Retinal pigment epithelial cell (primary cell): ENCODE measurements at regions not wholly inside any gene's neighbourhood (a gene's known extent, or its start where the extent isn't known, plus 50 kb on each side); places are given as distances from the start of the nearest gene placed in this dataset.
A peak's percentile ranks its signal among the peaks of the same experiment; 100 is the strongest.

ENCODE experiments used
- DNase-seq: peaks from one replicate; pipeline ENCODE4 v3.0.0-alpha.2; 2010; ENCODE audit warnings: low read depth
- H3K4me3 ChIP-seq: 2 replicates; pipeline ENCODE4 v1.5.1; 2011; ENCODE audit warnings: mild to moderate bottlenecking, low read length, control low read depth, moderate library complexity
- CTCF ChIP-seq: conservative IDR thresholded peaks from 2 replicates; pipeline ENCODE4 v1.5.1; 2011; ENCODE audit warnings: low read depth, low read length, control low read depth, inconsistent platforms

DNA sequence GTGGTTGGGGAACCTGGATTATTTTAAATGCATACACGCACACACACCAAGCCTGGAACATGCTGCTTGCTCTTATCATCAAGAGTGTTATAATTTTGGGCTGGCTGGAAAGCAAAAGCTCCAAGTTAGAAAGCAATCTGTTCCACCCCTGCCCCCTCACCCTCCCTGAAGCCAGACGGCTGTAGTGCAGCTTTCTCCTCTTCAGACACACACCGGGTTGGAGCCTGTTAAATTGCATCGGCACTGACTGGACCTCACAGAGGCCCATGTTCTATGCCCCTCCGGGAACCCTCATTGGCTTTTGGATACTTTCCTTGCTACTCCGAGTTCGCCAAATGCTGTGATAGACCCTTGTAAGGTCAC is 90.6 kb upstream of the KCNJ15 start:
- H3K4me3 ChIP-seq = no peak overlapping the region
- TF ChIP-seq CTCF = no peak
- no peak for DNase-seq

DNA sequence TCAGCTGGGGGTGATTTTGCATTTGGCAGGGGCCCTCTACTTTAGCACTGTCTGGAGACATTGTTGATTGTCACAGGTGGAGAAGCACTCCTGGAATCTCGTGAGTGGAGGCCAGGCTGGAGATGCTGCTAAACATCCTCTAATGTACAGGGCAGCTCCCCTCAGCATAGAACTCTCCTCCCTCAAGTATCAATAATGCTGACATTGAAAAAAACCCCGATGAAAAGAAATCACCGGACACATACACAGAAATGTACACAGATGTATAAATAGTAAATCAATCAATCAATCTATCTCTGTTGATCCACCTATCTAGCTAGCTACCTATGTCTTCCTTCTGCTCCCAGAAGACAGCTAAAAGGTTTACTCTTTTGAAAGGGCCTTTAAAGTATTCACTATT is 89.4 kb upstream of the KCNJ15 start:
- TF ChIP-seq CTCF = no peak
- H3K4me3 ChIP-seq = no peak overlapping the region
- no peak for DNase-seq

DNA sequence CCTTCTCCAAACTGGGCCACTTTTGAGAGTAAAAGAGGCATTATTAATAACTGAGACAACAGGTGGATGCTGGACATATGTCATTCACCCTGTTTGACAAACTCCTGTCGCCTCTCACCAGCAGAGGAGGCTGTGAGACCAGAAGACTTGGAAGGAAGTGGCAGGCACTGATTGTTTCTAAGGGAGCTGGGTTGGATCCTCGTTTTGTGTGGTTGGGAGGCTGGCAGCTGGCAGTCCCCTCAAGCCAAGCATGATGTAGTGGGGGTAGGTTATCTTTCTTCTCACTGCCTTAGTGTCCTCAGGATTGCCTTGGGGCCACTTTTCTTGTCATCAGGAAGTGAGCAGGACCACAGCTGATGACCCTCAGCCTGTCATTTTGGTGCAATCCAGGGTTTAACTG is 86.5 kb upstream of the KCNJ15 start:
- H3K4me3 ChIP-seq = no peak overlapping the region
- no peak for DNase-seq
- TF ChIP-seq CTCF = peak; percentile 55

DNA sequence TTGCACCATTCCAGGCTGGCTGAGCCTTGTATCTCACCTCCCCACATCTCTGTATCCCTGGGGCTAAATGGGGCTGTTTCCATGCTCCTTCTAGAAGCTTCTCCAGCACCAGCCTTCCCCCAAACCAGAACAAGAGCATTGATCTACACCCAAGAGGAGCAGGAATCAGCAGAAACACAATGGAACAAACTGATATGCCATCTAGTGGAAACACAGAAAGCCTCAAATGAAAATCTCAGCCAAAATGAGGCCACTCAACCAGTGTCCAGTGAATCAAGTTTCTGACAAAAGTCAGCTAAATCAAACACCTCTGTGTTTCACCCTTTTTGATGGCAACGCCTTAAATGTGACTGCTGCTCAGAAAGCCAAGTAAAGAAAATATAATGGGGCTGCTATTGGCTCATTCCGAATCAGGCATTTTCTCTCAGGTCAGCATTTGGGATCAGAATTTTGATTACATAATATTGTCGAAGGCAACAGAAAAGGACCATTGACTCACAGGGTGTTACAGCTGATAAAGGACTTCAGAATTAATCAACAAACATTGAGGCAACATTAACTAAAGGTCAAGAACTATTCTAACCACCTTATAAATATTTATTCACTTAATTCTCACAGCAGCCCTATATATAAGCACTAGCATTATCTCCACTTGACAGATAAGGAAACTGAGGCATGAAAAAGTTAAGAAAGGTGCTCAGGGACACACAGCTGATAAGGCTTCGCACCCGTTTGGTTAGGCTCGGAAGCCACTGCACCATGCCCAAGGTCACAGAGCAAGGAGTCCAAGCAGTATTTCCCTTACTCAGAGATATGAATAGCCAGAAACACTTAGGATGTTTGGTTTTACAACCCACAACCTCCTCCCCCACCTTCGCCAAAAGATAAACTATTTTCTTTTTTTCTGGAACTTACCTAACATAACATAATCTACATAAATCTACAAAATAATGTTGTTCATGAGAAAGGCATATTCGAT is 85.8 kb upstream of the KCNJ15 start:
- peak; percentile 35 for TF ChIP-seq CTCF
- no peak for DNase-seq
- no peak overlapping the region for H3K4me3 ChIP-seq

DNA sequence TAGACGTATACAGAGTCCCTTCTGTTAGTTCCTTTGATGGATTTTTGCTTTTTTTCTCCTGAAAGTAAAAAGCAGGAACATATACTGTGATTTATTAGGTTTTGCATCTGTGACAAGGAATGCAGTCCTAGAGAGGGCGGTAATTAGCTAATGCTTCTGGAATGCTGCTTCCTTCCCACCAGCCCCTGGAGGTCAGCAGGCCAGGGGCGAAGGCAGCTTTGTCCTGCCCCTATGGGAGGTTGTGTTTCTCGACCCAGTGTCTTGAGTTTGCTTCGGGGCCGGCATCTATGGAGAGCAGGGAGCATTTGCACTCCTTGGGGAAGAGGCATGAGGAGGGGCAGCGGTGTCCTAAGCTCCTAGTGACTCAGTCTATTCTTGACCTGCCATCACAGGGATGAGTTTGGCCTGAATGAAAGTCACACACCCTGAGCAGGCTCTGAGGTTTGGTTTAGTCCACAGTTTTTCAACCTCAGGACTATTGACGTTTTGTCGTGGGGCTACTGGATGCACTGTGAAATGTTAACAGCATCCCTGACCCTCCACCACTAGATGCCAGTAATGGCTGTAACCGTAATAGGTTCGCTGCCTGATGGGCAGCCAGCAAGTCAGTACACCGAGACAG is 85.0 kb upstream of the KCNJ15 start:
- TF ChIP-seq CTCF = peak; percentile 39
- no peak overlapping the region for H3K4me3 ChIP-seq
- DNase-seq = no peak

DNA sequence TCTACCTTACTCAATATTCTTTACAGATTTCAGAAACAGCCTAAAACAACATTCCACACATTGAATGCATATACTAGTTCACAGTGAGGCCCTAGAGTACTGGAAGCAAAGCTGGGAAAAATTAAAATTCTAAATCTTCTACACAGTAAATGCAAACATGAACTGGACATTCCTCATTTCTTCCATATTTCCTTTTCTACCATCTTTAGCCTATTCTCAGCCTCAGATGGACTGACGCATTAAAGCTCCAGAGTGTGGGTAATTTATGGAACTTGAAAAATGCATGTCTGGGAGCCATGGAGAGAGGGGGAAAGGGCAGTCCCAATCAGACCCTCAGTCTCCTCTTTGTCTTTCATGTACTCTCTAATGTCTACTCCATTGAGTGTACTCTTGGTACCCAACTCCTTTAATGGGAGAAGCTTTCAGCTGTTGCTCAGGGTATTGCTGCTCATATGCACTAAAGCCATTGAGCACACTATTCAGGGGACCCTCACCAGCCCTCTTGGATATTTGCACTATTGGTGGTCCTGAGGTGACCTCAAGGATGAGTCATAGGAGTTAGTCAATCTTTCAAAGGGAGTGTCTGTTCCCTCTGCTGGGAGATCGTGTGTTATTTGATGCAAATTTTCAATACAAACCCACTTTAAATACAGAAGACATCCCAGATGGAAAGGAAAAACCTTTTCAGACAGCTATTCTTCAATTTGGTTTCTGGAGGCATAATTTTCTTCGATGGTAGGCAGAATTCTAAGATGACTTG is 83.3 kb upstream of the KCNJ15 start:
- no peak for TF ChIP-seq CTCF
- no peak overlapping the region for H3K4me3 ChIP-seq
- DNase-seq = no peak
